ENCODE measurements at regions not wholly inside any gene's neighbourhood (a gene's known extent, or its start where the extent isn't known, plus 50 kb on each side); places are given as distances from the start of the nearest gene placed in this dataset.

DNA sequence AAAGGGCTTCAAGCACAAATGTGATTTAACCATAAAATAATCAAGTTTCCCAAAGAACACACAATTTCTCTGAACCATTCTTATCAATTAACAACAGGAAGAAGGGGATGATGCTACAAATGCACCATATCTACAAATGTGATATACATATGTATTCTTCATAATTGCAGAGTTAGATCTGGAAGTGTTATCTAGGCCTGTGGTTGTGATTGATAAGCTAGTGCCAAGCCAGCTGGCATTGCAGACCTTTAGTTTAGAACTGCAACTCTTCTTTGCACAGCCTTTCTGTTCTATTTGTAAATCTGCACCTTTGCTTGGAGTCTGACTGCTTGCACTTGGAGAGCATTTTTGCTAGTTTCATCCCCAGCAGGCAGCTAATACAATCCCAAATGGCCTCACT lies 145.5 kb upstream of the NPY2R start:
- TF ChIP-seq CTCF (IDR thresholded peaks at IDR 0.05) (no peak), POLR2A (IDR thresholded peaks at IDR 0.05) (no peak)
